Fibroblast of lung (primary cell): ENCODE measurements at regions not wholly inside any gene's neighbourhood (a gene's known extent, or its start where the extent isn't known, plus 50 kb on each side); places are given as distances from the start of the nearest gene placed in this dataset.

Experiments
- DNase-seq, 2 donors: peaks; one replicate each; pipeline versions ENCODE4 v3.0.0 to v3.0.0-alpha.2; 2010; ENCODE audit warnings: low read depth in 2 of 2
- H2AFZ ChIP-seq: 2 replicates; pipeline ENCODE4 v1.5.1; 2012; ENCODE audit warnings: low read length, control low read depth, inconsistent platforms
- H3K27ac ChIP-seq: 2 replicates; pipeline ENCODE4 v1.5.1; 2011; ENCODE audit warnings: low read length, control low read depth; ENCODE audit not compliant: insufficient read depth
- H3K27me3 ChIP-seq: 2 replicates; pipeline ENCODE4 v1.5.1; 2011; ENCODE audit warnings: mild to moderate bottlenecking, low read length; ENCODE audit not compliant: control insufficient read depth, insufficient read depth
- H3K36me3 ChIP-seq: 2 replicates; pipeline ENCODE4 v1.5.1; 2011; ENCODE audit warnings: low read length; ENCODE audit not compliant: control insufficient read depth, insufficient read depth
- H3K4me1 ChIP-seq: 2 replicates; pipeline ENCODE4 v1.5.1; 2011; ENCODE audit warnings: low read length; ENCODE audit not compliant: control insufficient read depth, insufficient read depth; ENCODE audit errors: extremely low read depth
- H3K4me2 ChIP-seq: 2 replicates; pipeline ENCODE4 v1.5.1; 2011; ENCODE audit warnings: low read length, control low read depth; ENCODE audit not compliant: insufficient read depth; ENCODE audit errors: extremely low read depth
- H3K4me3 ChIP-seq, 4 experiments: fragments of 200-600 bp in 1 of 4; sonication (generic) in 1 of 4; replicated peaks in 1 of 4; 2 replicates each; pipeline ENCODE4 v1.5.1; 2011 to 2016; ENCODE audit warnings: low read length in 4 of 4, low read depth in 3 of 4, mild to moderate bottlenecking in 3 of 4, control low read depth in 2 of 4, inconsistent platforms in 1 of 4, mixed read lengths in 1 of 4; ENCODE audit not compliant: insufficient read depth in 1 of 4; ENCODE audit errors: control extremely low read depth in 1 of 4
- H3K79me2 ChIP-seq: 2 replicates; pipeline ENCODE4 v1.5.1; 2012; ENCODE audit warnings: mild to moderate bottlenecking, low read length, inconsistent platforms; ENCODE audit not compliant: control insufficient read depth, insufficient read depth
- H3K9ac ChIP-seq: 2 replicates; pipeline ENCODE4 v1.5.1; 2011; ENCODE audit warnings: mild to moderate bottlenecking, low read length, control low read depth; ENCODE audit not compliant: insufficient read depth
- H3K9me3 ChIP-seq: 2 replicates; pipeline ENCODE4 v1.5.1; 2012; ENCODE audit warnings: low read depth, low read length; ENCODE audit not compliant: control insufficient read depth, insufficient read depth
- H4K20me1 ChIP-seq: 2 replicates; pipeline ENCODE4 v1.5.1; 2011; ENCODE audit warnings: low read length; ENCODE audit not compliant: control insufficient read depth, insufficient read depth; ENCODE audit errors: extremely low read depth
- EZH2 ChIP-seq: IDR thresholded peaks from 2 replicates; pipeline ENCODE4 v1.5.1; 2012; ENCODE audit warnings: low read length, control low read depth, mild to moderate bottlenecking; ENCODE audit errors: missing control alignments
- TF ChIP-seq, protein P1 (sequence below), 2 donors: IDR thresholded peaks in 1 of 2; conservative IDR thresholded peaks in 1 of 2; 1 replicate in 1 of 2; 2 replicates in 1 of 2; pipeline ENCODE4 v1.5.1; 2011 to 2012; ENCODE audit warnings: low read length in 2 of 2, control low read depth in 1 of 2, inconsistent platforms in 1 of 2, low read depth in 1 of 2, mild to moderate bottlenecking in 1 of 2

DNA sequence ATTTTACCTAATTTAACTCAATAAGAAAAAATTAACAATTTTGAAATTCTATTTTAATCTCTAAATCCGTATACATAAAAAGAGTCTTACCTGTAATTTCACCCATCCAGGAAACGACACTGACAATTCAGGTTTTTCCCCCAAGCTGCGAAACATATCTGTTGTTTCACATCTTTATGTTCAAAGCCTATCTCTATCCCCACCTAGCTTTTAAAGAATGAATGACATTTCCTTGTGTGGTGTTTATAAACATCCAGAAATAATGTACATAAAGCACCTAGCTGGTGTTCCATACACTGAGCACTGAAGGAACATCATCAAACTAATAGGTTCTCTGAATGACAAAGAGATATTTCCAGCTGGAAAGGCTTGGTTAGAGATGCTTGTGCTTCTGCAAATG is 867.8 kb downstream of the SQOR start:
- no peak overlapping the region for H3K4me2 ChIP-seq
- no peaks in the 10 kb centered on the region for H3K36me3 ChIP-seq
- H3K27me3 ChIP-seq = no peaks in the 10 kb centered on the region
- TF ChIP-seq, protein P1, sequence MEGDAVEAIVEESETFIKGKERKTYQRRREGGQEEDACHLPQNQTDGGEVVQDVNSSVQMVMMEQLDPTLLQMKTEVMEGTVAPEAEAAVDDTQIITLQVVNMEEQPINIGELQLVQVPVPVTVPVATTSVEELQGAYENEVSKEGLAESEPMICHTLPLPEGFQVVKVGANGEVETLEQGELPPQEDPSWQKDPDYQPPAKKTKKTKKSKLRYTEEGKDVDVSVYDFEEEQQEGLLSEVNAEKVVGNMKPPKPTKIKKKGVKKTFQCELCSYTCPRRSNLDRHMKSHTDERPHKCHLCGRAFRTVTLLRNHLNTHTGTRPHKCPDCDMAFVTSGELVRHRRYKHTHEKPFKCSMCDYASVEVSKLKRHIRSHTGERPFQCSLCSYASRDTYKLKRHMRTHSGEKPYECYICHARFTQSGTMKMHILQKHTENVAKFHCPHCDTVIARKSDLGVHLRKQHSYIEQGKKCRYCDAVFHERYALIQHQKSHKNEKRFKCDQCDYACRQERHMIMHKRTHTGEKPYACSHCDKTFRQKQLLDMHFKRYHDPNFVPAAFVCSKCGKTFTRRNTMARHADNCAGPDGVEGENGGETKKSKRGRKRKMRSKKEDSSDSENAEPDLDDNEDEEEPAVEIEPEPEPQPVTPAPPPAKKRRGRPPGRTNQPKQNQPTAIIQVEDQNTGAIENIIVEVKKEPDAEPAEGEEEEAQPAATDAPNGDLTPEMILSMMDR (conservative IDR thresholded peaks at IDR 0.05 in 1 of 2, IDR thresholded peaks at IDR 0.05 in 1 of 2; ENCODE audit: low read depth in 1 of 2, low read length in 2 of 2) = peak in 1 of 2 donors; percentile 2
- no peak for TF ChIP-seq EZH2
- no peaks in the 10 kb centered on the region for H3K9me3 ChIP-seq
- no peak for DNase-seq
- no peak overlapping the region for H3K27ac ChIP-seq
- no peak overlapping the region for H3K9ac ChIP-seq
- H3K4me3 ChIP-seq = no peak overlapping the region
- no peaks in the 10 kb centered on the region for H4K20me1 ChIP-seq
- H3K79me2 ChIP-seq = no peaks in the 10 kb centered on the region
- H2AFZ ChIP-seq = no peak overlapping the region
- no peaks in the 10 kb centered on the region for H3K4me1 ChIP-seq

DNA sequence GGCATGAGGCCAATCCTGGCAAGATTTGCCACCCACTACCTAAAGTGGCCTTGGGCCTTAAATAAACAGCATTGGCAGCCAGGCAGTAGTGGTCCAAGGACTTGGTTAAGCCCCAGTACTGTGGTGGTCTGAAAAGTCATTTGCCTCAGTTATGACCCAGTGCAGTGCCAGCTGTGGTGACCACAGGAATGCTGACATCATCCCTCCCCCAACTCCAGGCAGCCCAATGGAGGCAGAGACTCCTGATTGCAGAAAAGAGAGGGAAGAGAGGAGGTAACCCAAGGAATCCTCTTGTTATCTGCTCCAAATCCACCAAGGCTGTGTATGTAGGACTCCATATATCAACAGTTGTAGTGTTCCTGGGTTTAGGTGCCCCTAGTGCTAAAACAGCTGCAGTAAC is 883.6 kb downstream of the SQOR start:
- Histone ChIP-seq H3K9me3 (no peaks in the 10 kb centered on the region), H3K4me3 (no peak overlapping the region), H3K4me1 (no peaks in the 10 kb centered on the region), H3K36me3 (no peaks in the 10 kb centered on the region), H3K27ac (no peak overlapping the region), H3K9ac (no peak overlapping the region), H4K20me1 (no peaks in the 10 kb centered on the region), H3K4me2 (no peak overlapping the region), H3K79me2 (no peaks in the 10 kb centered on the region), H2AFZ (no peak overlapping the region), H3K27me3 (no peaks in the 10 kb centered on the region)
- TF ChIP-seq EZH2 = no peak
- TF ChIP-seq, protein P1 (conservative IDR thresholded peaks at IDR 0.05 in 1 of 2, IDR thresholded peaks at IDR 0.05 in 1 of 2; ENCODE audit: low read depth in 1 of 2, low read length in 2 of 2) = no peak
- DNase-seq = no peak

DNA sequence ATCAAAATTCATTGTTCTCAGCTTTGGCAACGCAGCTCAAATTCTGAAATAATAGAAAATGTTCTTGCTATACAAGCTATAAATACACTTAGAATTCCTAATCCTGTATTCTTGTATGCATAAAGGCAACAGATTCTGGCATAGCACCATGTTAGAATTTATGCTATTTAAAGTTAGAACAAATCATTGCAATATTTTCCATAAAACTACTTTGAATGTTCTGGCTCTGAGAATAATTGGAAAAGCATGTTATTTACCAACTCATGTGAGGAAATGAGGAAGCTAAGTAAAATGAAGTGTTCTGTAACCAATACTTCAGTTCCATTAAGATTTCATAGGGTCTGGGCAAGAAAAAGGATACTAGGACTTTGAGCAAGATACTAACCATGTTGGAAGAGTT is 888.9 kb downstream of the SQOR start:
- Histone ChIP-seq H3K9me3 (no peaks in the 10 kb centered on the region), H3K27me3 (no peaks in the 10 kb centered on the region), H3K79me2 (no peaks in the 10 kb centered on the region), H3K9ac (no peak overlapping the region), H3K27ac (no peak overlapping the region), H3K4me1 (no peaks in the 10 kb centered on the region), H3K36me3 (no peaks in the 10 kb centered on the region), H4K20me1 (no peaks in the 10 kb centered on the region), H3K4me2 (no peak overlapping the region), H3K4me3 (no peak overlapping the region), H2AFZ (no peak overlapping the region)
- no peak for TF ChIP-seq EZH2
- TF ChIP-seq, protein P1 (conservative IDR thresholded peaks at IDR 0.05 in 1 of 2, IDR thresholded peaks at IDR 0.05 in 1 of 2; ENCODE audit: low read depth in 1 of 2, low read length in 2 of 2) = no peak
- DNase-seq = no peak
